ENCODE measurements at regions not wholly inside any gene's neighbourhood (a gene's known extent, or its start where the extent isn't known, plus 50 kb on each side); places are given as distances from the start of the nearest gene placed in this dataset.

- Histone ChIP-seq H3K27ac (ENCODE audit: low read depth, low read length) (no peak overlapping the region), H3K4me1 (ENCODE audit: control insufficient read depth in 2 of 2, insufficient read depth in 2 of 2, low read length in 2 of 2) (no peaks in the 10 kb centered on the region), H3K27me3 (ENCODE audit: control insufficient read depth in 2 of 2, insufficient read depth in 2 of 2, low read length in 2 of 2) (no peaks in the 10 kb centered on the region), H3K36me3 (ENCODE audit: control insufficient read depth in 2 of 3, insufficient read depth in 3 of 3, low read length in 3 of 3) (no peaks in the 10 kb centered on the region), H3K9me3 (ENCODE audit: control insufficient read depth in 2 of 3, low read length in 3 of 3) (no peaks in the 10 kb centered on the region), H3K4me3 (ENCODE audit: low read length) (no peak overlapping the region)
- DNase-seq (no peak), ATAC-seq (no peak)
- Mint-ChIP-seq H3K4me3 (no peak overlapping the region), H3K36me3 (peaks cover 0 to 2% (median 0%) of the 10 kb centered on the region in 5 donors), H3K9me3 (peaks cover 0 to 5% (median 2%) of the 10 kb centered on the region in 11 donors), H3K27ac (no peak overlapping the region), H3K27me3 (peaks cover 0 to 4% (median 0%) of the 10 kb centered on the region in 5 donors), H3K4me1 (peaks cover 5 to 13% (median 12%) of the 10 kb centered on the region in 7 donors)
- POLR2A ChIA-PET = interaction anchor here (0.6 kb wide), 1 partner anchor 12 kb away, joined by 4 read pairs; no protein-coding TSS in a partner anchor
- CTCF ChIA-PET = no interaction called here
- intact Hi-C loops (cut with micrococcal nuclease) = loop anchor here in 1 of 2 donors (5.0 kb wide), 1 partner anchor 33 kb away; no protein-coding TSS in a partner anchor
Measured at GRCh38 chr1:234680331-234680904, 70.4 kb upstream of the IRF2BP2 start.

- H3K4me3 ChIP-seq (ENCODE audit: low read length) = peak overlapping the region; percentile 47
- POLR2A ChIA-PET = interaction anchor here (1.7 kb wide), 1 partner anchor 62 kb away, joined by 8 read pairs; no protein-coding TSS in a partner anchor
- H3K4me1 Mint-ChIP-seq = peaks cover 6 to 13% (median 12%) of the 10 kb centered on the region in 7 donors
Measured at GRCh38 chr1:234676103-234676594, 66.2 kb upstream of the IRF2BP2 start.

GRCh38 chr1:234675572-234675971 is 65.6 kb upstream of the IRF2BP2 start:
- ChIA-PET POLR2A (interaction anchor here (0.6 kb wide), 1 partner anchor 511 kb away, joined by 3 read pairs; no protein-coding TSS in a partner anchor), CTCF (interaction anchor here (1.2 kb wide), 1 partner anchor 63 kb away, joined by 4 read pairs; no protein-coding TSS in a partner anchor)
- intact Hi-C loops (cut with micrococcal nuclease) = no loop called here
- H3K27me3 ChIP-seq (ENCODE audit: control insufficient read depth in 2 of 2, insufficient read depth in 2 of 2, low read length in 2 of 2) = no peaks in the 10 kb centered on the region
- DNase-seq (no peak), ATAC-seq (no peak)
- H3K27ac ChIP-seq (ENCODE audit: low read depth, low read length) = no peak overlapping the region
- Mint-ChIP-seq H3K9me3 (peaks cover 0 to 2% (median 0%) of the 10 kb centered on the region in 11 donors), H3K27me3 (peaks cover 0 to 2% (median 0%) of the 10 kb centered on the region in 5 donors), H3K4me1 (peaks cover 6 to 13% (median 12%) of the 10 kb centered on the region in 7 donors), H3K27ac (peak overlapping the region in 6 of 9 donors; percentile 25 to 76 (median 54)), H3K36me3 (no peaks in the 10 kb centered on the region), H3K4me3 (peak overlapping the region in 9 of 10 donors; percentile 52 to 89 (median 83))
- H3K9me3 ChIP-seq (ENCODE audit: control insufficient read depth in 2 of 3, low read length in 3 of 3) = no peaks in the 10 kb centered on the region
- H3K36me3 ChIP-seq (ENCODE audit: control insufficient read depth in 2 of 3, insufficient read depth in 3 of 3, low read length in 3 of 3) = no peaks in the 10 kb centered on the region
- no peaks in the 10 kb centered on the region for H3K4me1 ChIP-seq (ENCODE audit: control insufficient read depth in 2 of 2, insufficient read depth in 2 of 2, low read length in 2 of 2)
- no peak overlapping the region for H3K4me3 ChIP-seq (ENCODE audit: low read length)

More at GRCh38 chr1:234676103-234676594, 66.2 kb upstream of the IRF2BP2 start:
- intact Hi-C loops (cut with micrococcal nuclease) = loop anchor here (1.0 to 2.0 kb wide), 2 partner anchors 49 to 65 kb away; no protein-coding TSS in a partner anchor
- Histone ChIP-seq H3K27me3 (ENCODE audit: control insufficient read depth in 2 of 2, insufficient read depth in 2 of 2, low read length in 2 of 2) (no peaks in the 10 kb centered on the region), H3K27ac (ENCODE audit: low read depth, low read length) (peak overlapping the region; percentile 37), H3K36me3 (ENCODE audit: control insufficient read depth in 2 of 3, insufficient read depth in 3 of 3, low read length in 3 of 3) (no peaks in the 10 kb centered on the region), H3K4me1 (ENCODE audit: control insufficient read depth in 2 of 2, insufficient read depth in 2 of 2, low read length in 2 of 2) (no peaks in the 10 kb centered on the region), H3K9me3 (ENCODE audit: control insufficient read depth in 2 of 3, low read length in 3 of 3) (no peaks in the 10 kb centered on the region)
- DNase-seq (peak in 8 of 9 donors; percentile 18 to 57 (median 44)), ATAC-seq (peak; percentile 84)
- Mint-ChIP-seq H3K36me3 (no peaks in the 10 kb centered on the region), H3K9me3 (peaks cover 0 to 2% (median 0%) of the 10 kb centered on the region in 11 donors), H3K4me3 (peak overlapping the region; percentile 52 to 89 (median 83)), H3K27ac (peak overlapping the region; percentile 25 to 85 (median 66)), H3K27me3 (peaks cover 0 to 2% (median 0%) of the 10 kb centered on the region in 5 donors)
- CTCF ChIA-PET = interaction anchor here (1.2 kb wide), 1 partner anchor 63 kb away, joined by 4 read pairs; no protein-coding TSS in a partner anchor

- DNase-seq (no peak), ATAC-seq (no peak)
- Histone ChIP-seq H3K9me3 (ENCODE audit: control insufficient read depth in 2 of 3, low read length in 3 of 3) (no peaks in the 10 kb centered on the region), H3K4me1 (ENCODE audit: control insufficient read depth in 2 of 2, insufficient read depth in 2 of 2, low read length in 2 of 2) (no peaks in the 10 kb centered on the region), H3K27me3 (ENCODE audit: control insufficient read depth in 2 of 2, insufficient read depth in 2 of 2, low read length in 2 of 2) (no peaks in the 10 kb centered on the region), H3K4me3 (ENCODE audit: low read length) (no peak overlapping the region), H3K36me3 (ENCODE audit: control insufficient read depth in 2 of 3, insufficient read depth in 3 of 3, low read length in 3 of 3) (no peaks in the 10 kb centered on the region), H3K27ac (ENCODE audit: low read depth, low read length) (no peak overlapping the region)
- peaks cover 0 to 4% (median 0%) of the 10 kb centered on the region in 11 donors for H3K9me3 Mint-ChIP-seq
- no peaks in the 10 kb centered on the region for H3K36me3 Mint-ChIP-seq
- peaks cover 6 to 13% (median 12%) of the 10 kb centered on the region in 7 donors for H3K4me1 Mint-ChIP-seq
- ChIA-PET CTCF (interaction anchor here (1.2 kb wide), 1 partner anchor 62 kb away, joined by 4 read pairs; no protein-coding TSS in a partner anchor), POLR2A (no interaction called here)
- peaks cover 0 to 2% (median 0%) of the 10 kb centered on the region in 5 donors for H3K27me3 Mint-ChIP-seq
- intact Hi-C loops (cut with micrococcal nuclease) = no loop called here
- H3K27ac Mint-ChIP-seq = peak overlapping the region in 1 of 9 donors; percentile 37
- H3K4me3 Mint-ChIP-seq = no peak overlapping the region
Measured at GRCh38 chr1:234675006-234675405, 65.0 kb upstream of the IRF2BP2 start.

GRCh38 chr1:234674218-234674815 is 64.3 kb upstream of the IRF2BP2 start:
- H3K27ac ChIP-seq (ENCODE audit: low read depth, low read length) = no peak overlapping the region
- H3K4me3 ChIP-seq (ENCODE audit: low read length) = no peak overlapping the region
- H3K36me3 Mint-ChIP-seq = no peaks in the 10 kb centered on the region
- H3K4me1 Mint-ChIP-seq = peaks cover 6 to 13% (median 12%) of the 10 kb centered on the region in 7 donors
- POLR2A ChIA-PET = no interaction called here
- H3K27me3 ChIP-seq (ENCODE audit: control insufficient read depth in 2 of 2, insufficient read depth in 2 of 2, low read length in 2 of 2) = no peaks in the 10 kb centered on the region
- H3K4me3 Mint-ChIP-seq = no peak overlapping the region
- no peaks in the 10 kb centered on the region for H3K9me3 ChIP-seq (ENCODE audit: control insufficient read depth in 2 of 3, low read length in 3 of 3)
- H3K4me1 ChIP-seq (ENCODE audit: control insufficient read depth in 2 of 2, insufficient read depth in 2 of 2, low read length in 2 of 2) = no peaks in the 10 kb centered on the region
- ATAC-seq (no peak), DNase-seq (no peak)
- H3K27ac Mint-ChIP-seq = peak overlapping the region in 1 of 9 donors; percentile 39
- intact Hi-C loops (cut with micrococcal nuclease) = no loop called here
- H3K9me3 Mint-ChIP-seq = peaks cover 0 to 5% (median 0%) of the 10 kb centered on the region in 11 donors
- H3K36me3 ChIP-seq (ENCODE audit: control insufficient read depth in 2 of 3, insufficient read depth in 3 of 3, low read length in 3 of 3) = no peaks in the 10 kb centered on the region
- CTCF ChIA-PET = no interaction called here
- H3K27me3 Mint-ChIP-seq = peaks cover 0 to 2% (median 0%) of the 10 kb centered on the region in 5 donors

- Histone ChIP-seq H3K9me3 (ENCODE audit: control insufficient read depth in 2 of 3, low read length in 3 of 3) (no peaks in the 10 kb centered on the region), H3K4me1 (ENCODE audit: control insufficient read depth in 2 of 2, insufficient read depth in 2 of 2, low read length in 2 of 2) (no peaks in the 10 kb centered on the region), H3K4me3 (ENCODE audit: low read length) (no peak overlapping the region), H3K36me3 (ENCODE audit: control insufficient read depth in 2 of 3, insufficient read depth in 3 of 3, low read length in 3 of 3) (no peaks in the 10 kb centered on the region), H3K27ac (ENCODE audit: low read depth, low read length) (no peak overlapping the region), H3K27me3 (ENCODE audit: control insufficient read depth in 2 of 2, insufficient read depth in 2 of 2, low read length in 2 of 2) (no peaks in the 10 kb centered on the region)
- Mint-ChIP-seq H3K9me3 (peaks cover 0 to 6% (median 0%) of the 10 kb centered on the region in 11 donors), H3K4me1 (peaks cover 6 to 13% (median 12%) of the 10 kb centered on the region in 7 donors), H3K27ac (peak overlapping the region in 1 of 9 donors; percentile 68), H3K36me3 (peaks cover 0 to 2% (median 0%) of the 10 kb centered on the region in 5 donors), H3K27me3 (no peaks in the 10 kb centered on the region), H3K4me3 (no peak overlapping the region)
- ATAC-seq = no peak
- DNase-seq = no peak
- CTCF ChIA-PET = no interaction called here
- POLR2A ChIA-PET = no interaction called here
- intact Hi-C loops (cut with micrococcal nuclease) = no loop called here
Measured at GRCh38 chr1:234672349-234673135, 62.6 kb upstream of the IRF2BP2 start.
